Posterior vena cava (tissue), 2 donors: ENCODE measurements at regions not wholly inside any gene's neighbourhood (a gene's known extent, or its start where the extent isn't known, plus 50 kb on each side); places are given as distances from the start of the nearest gene placed in this dataset.

Experiments used
- DNase-seq: peaks from one replicate; pipeline ENCODE4 v3.0.0-alpha.2; 2020; ENCODE audit warnings: low spot score
- intact Hi-C, 2 donors: fragments of 100-400 bp; cut with DNase I; formaldehyde crosslinking; loops; one replicate each; pipeline versions ENCODE4 v1.14.1 to v1.14.2; 2022 to 2023
- donor health status: DM: yes; HTN: yes; CAD: no.
- donor health status: DM: yes; HTN: yes; CAD: no.

DNA sequence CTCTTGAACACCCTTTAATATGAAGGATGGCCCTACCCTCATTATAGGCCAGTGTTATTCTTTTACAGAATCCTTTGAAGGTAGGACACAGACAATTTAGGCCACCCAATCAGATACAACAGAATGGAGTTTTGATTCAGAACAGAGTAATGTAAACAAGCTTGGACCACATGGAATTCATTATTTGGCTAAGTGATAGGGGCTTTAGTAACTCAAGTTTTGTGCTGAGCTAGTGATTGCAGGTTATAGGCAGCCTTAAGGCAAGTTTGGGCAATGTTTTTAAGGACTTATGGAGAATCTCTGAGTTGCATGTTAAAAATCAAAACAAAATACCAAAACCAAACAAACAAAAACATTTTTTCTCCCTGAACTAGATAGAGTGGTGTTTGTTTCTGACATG lies 312.1 kb upstream of the ROBO1 start:
- no peak for DNase-seq
- intact Hi-C loops: no loop called here

DNA sequence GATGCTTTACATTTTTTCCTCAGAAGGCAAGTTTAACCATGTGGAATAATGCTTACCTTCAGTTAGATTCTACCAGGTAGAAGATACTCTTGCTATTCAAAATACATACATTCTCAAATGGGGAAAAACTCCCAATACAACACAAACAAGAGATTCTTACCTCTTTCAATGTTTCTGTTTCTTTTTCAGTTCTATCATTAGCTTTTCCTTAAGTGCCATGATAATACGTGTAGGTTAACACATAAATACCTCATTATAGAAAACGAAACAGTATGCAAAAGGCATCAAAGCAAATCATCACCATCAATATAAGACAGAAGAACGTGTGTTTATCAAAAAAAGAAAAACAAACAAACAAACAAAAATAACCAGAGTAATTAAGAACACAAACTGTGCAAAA lies 300.7 kb upstream of the ROBO1 start:
- DNase-seq: no peak
- intact Hi-C loops: no loop called here

DNA sequence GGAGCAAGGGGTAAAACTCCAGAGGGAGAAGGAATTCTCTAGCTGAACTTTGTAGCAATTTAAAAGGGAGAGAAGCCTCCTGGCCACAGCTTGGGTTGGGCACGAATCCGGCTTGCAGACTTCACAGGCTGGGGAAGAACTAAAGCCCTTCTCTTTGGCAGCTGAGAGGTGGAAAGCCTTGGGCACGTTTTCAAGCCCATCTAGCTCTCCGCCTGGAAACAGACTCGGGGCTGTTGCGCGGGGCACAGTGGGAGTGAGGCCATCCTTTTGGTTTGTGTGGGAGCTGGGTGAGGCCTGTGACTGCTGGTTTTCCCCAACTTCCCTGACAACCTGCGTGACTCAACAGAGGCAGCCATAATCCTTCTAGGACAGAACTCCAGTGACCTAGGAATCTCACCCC lies 295.7 kb upstream of the ROBO1 start:
- no peak for DNase-seq
- intact Hi-C loops: loop anchor here in 1 of 2 donors (5.0 kb wide), 1 partner anchor 576 kb away; no protein-coding TSS in a partner anchor

DNA sequence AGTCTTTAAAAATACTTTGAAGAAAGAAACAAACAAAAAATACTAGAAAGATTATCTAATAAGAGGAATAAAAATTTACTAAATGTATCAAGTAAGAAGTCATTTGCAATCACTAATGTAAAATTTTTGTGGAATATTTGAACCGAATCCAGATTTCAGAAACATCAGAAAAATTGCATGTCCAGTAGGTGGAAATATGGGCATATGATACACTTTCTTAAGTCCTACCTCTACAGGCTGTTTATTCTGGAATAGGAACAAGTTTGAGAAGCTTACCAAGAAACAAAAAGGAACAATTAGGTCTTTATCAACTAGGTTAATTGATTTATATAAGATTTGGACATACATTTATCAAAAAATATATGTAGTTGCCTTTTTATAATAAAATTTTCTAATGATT lies 292.9 kb upstream of the ROBO1 start:
- no peak for DNase-seq
- intact Hi-C loops: loop anchor here in 1 of 2 donors (5.0 kb wide), 1 partner anchor 573 kb away; no protein-coding TSS in a partner anchor

DNA sequence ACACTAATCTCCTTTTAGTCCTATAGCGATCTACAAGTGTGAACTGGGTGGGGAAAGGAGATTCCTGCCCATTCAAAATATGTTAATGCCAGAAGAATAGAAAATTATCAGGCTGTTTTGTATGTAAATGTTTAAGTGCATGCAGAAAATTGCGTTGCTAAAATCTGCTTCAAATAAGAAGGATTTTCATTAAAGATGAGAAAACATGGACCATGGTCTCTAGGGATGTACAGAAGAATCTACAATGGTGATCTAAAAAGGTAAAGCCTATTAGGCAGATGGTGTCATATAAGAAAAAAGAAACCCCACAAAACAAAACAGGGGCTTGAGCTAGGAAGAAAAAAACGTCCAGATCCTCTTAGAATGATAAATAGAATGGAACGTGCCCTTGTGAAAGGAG lies 287.5 kb upstream of the ROBO1 start:
- intact Hi-C loops: no loop called here
- DNase-seq: no peak

DNA sequence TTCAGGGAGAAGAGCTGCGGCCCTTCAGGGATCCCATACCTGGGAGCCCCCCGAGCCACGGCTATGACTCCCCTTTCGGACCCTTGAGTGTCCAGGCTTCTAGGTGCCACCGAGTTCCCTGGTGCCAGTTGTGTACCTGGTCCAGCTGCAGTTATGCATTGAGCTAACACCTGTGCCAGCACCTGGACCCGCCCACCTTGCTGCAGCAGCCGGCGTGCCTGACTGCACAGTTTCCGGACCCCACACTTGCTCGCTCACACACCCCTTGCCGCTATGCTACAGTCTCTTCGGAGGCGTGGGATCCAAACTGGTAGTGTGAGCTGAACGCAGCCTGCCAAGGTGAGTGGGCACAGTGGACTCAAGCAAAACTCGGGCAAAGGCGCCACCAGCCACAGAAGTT lies 284.5 kb upstream of the ROBO1 start:
- no peak for DNase-seq
- intact Hi-C loops: no loop called here

DNA sequence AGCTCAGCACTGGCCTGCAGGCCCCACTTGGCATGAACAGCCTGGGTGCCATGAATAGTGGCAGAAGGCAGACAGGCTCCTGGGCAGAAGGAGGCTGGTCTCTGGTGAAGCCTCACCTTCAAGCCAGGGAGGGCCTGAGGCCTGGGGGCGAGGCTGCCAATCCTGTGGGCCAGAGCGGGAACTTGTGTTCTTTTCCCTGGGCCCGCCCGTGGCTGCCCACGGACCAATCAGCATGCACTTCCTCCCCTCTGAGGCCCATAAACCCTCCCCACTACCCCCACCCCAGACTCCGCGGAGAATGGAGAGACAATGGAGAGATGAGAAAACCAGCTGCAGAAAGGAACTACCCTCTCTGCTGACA lies 283.8 kb upstream of the ROBO1 start:
- no peak for DNase-seq
- intact Hi-C loops: no loop called here

DNA sequence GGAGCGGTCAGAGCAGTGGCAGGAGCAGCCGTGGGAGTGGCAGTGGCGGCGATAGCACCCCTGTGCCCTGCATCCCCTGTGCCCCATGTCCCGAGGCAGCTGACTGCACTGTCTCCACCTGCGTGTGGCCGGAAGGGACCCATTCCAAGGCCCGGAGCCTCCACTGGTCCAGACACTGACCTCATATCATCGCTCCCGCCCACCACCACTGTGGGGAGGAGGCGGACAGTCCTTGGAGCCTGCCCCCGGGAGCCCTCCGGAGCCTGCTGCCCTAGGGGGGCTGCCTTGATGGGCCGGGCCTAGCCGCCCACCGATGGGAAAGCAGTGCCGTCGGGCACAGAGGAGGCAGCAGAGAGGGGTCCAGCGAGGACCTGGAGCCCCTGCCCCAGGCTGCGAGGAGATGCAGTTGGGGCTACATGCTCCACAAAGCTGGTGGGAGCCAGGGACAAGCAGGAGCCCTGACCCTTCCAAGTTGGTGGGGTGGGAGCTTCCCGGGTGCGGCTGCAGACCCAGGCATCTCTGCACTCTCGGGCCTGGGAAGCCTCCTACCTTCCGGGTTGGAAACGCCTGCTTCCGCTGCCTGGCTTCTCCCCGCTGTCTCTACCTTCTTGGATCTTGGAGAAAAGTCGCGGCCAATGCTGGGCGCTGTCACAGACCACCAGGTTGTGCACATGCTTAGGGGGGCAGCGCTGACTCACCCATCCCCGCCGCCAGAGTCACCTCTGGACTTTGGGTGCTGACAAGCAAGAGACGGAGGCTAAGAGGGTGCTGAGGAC lies 283.2 kb upstream of the ROBO1 start:
- intact Hi-C loops: no loop called here
- no peak for DNase-seq

DNA sequence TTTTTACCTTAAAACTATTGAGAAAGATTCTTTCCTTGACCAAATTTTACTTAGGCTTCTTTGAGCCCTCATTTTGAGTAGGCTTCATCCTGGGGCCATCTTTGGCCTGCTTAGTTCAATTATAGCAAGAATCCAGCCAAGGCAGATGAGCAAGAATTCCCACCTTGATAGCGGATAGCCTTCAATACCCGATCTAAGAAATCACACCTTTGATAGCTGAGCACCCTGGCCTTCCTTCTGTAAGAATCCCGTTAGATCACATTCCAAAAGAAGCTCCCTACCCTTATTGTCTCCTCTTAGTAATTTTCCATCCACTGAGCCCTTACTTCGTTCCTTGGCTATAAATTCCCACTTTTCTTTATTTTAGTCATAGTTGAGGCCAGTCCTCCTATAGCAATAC lies 275.4 kb upstream of the ROBO1 start:
- no peak for DNase-seq
- intact Hi-C loops: no loop called here

DNA sequence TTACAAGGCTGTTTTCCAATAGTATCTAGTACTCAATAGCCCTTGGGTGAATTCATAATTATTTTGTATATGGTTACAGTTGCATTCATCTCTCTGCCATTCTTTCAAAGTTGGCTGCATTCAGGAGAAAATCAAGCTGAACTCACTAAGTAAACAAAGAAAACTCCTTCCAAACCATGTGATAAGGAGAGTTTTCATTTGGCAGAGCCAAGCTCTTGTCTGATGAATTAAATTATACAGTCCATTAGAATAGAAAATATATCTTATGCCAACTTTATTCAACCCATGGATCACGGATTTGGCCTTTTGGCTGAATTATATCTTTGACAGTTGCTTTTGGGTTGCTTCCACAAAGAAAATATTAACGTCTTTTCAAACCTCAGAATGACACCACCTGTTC lies 272.3 kb upstream of the ROBO1 start:
- no peak for DNase-seq
- intact Hi-C loops: no loop called here

DNA sequence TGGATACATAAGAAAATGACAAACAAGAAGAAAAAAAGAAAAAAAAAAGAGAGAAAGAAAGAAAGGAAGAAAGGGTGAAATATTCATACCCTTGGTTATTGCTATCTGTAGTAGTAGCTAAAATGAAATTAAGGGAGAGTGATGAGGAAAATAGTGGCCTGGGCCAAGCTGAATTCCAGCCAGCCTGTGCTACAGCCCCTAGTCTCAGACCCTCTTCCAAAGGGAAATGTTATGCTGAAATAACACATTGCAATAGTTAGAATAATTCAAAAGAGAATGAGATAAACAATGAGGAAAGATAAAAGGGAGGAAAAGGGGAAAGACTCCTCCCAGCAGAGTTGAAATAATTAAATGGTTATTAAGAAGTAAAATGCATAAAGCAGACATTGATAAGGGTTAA lies 268.4 kb upstream of the ROBO1 start:
- DNase-seq: no peak
- intact Hi-C loops: no loop called here

DNA sequence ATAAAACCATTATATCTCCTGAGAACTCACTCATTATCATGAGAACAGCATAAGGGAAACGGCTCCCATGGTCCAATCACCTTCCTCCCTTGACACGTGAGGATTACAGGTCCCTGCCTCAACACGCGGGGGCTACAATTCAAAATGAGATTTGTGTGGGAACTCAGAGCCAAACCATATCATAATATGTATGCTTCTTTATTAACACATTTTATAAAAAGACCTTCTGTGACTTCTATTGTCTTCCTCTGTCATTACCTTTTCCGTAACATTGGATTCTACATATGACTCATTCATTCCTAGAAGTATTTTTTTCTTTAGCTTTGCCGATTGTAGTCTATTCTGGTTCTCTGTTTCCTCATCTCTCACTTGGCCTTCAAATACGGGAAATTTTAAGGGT lies 267.2 kb upstream of the ROBO1 start:
- no peak for DNase-seq
- intact Hi-C loops: no loop called here

DNA sequence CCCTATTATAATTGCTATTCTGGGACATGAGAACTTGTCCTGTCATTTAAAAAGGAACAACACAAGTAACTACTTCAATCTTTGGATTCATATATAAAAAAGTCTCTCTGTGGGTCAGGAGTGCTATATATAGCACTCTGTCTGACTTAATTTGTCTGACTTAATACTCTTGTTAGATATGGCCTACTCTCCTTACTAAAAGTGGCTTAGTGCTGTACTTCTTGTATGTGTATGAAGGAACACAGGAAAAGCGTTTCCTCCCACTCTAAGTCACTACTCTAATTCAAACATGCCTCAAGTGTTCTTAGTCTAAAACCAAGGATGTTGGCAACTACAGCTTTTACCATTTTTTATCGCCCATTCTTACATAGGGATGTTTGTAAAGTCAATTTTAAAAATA lies 255.2 kb upstream of the ROBO1 start:
- no peak for DNase-seq
- intact Hi-C loops: no loop called here

DNA sequence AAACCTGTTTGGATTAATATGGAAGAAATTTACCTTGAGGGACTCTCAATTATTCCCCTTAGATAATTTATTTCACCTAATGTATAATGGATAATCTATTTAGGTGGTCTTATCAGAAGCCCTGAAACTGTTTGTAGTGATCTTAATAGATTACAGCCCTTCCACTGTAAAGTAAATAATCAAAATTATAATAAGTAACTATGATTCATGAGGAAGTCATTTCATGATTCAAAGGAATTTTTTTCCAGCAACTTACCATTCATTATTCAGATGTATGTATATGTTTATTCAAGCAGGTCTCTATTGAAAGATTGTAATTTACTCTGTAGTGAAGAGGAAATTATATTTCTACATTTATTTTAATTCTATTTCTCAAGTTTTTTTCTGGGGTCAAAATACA lies 250.6 kb upstream of the ROBO1 start:
- intact Hi-C loops: no loop called here
- no peak for DNase-seq

DNA sequence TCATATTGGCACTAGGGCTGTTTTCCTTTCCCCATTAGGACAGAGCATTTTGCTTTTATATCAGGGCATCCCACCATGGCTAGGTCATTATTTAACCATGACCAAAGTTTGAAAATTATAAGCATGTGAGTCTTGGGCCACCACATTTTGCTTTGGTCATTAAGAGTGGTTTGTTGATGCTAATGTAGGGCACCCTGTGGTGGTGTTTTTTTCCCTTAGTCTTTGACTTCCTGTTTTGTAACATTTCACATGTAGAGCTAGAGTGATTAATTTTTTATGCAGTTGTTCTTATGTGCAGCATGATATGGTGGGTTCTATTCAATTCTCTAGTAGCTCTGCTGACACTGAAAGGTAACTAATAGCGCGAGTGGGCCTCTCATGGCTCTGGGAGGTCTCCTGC lies 249.6 kb upstream of the ROBO1 start:
- DNase-seq: no peak
- intact Hi-C loops: no loop called here

DNA sequence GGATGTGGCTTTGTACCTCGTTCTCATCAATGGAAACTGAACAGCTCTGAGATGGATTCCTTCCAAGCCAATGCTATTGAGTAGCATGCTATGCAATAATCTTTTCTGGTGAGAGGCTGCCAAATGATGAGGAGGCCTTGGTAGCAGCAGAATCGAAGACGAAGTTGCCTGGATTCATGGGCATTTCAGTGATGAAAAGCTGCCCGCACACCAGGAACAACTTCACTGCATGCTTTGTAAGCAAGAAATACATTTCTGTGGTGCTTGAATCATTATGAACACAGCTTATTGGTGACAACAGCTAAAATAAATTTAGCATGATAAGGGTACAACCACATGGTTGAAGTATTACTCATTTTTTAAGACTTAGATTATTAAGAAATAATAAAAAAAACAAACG lies 246.8 kb upstream of the ROBO1 start:
- intact Hi-C loops: no loop called here
- DNase-seq: no peak

DNA sequence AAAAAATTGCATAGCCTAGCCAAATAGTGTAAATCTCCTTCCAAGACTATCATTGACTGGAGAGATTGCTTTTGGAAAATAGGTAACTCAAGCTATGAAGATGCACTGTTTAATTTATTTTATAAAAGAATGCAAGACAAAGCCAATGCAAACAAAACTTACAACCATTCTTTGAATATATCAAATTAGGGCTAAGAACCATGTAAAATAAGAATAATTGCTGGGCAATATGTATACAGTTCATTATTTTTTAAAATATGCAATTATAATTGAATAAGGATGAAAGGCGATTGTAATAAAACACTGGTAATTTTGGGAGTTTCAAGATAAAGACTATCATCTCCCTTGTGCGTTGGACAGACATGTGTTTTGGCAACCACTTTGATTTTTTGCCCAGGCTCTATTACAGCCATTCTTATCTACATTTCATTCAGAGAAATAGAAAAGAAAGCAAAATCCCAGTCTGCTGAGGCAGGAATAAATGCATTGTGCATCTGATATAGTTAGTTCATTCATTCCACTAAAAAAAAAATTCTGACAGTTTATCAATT lies 242.3 kb upstream of the ROBO1 start:
- intact Hi-C loops: no loop called here
- DNase-seq: no peak

DNA sequence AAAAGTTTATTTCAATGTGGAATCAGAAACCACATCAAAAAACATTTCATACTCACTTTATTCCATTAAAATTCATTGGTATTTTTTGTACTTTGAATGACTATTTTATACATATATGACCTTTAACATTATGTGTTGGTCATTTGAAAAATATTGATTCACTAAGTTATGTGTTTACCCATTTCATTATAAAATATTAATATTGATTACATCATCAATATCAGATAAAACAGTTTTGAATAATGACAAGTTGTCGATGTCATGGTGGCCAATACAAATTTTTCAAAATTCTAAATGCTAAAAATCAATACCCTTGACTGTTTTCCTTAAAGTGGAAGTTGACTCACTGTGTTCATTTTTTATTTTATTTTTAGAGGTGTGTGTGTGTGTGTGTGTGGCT lies 239.7 kb upstream of the ROBO1 start:
- DNase-seq: no peak
- intact Hi-C loops: no loop called here

DNA sequence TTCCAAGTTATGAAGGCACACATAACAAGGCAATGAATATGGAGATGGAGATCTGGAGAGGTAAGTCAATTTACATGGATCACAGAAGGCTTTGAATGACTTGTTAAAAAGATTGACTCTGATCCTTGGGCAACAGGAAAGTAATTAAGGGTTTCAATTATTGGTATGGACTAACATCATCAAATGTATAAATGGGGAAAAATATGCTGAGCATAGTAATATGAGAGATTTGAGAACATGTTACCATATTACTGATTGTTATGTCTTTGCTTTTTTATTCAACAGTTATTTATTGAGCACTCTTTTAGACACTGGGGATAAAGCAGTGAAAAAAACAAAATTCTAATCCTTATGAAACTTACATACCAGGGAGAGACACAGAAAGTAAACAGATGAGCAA lies 238.5 kb upstream of the ROBO1 start:
- intact Hi-C loops: no loop called here
- no peak for DNase-seq

DNA sequence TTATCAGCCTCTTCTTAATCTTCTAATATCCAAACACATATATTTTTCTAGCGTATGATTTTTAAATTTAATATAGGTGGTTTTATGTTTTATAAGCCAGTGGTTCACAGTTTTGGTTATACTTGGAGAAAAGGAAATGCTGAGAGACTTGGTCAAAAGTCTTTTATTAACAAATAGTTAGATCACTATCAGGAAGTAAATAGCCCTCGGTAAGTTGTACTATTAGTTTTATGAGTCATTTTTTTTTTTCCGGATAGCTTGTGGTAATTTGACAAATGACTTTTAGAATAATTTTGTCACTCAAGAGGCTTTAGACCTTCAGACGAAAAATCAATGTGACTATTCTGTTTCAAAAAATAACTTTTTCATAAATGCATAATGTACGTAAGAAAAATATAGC lies 232.2 kb upstream of the ROBO1 start:
- no peak for DNase-seq
- intact Hi-C loops: no loop called here

DNA sequence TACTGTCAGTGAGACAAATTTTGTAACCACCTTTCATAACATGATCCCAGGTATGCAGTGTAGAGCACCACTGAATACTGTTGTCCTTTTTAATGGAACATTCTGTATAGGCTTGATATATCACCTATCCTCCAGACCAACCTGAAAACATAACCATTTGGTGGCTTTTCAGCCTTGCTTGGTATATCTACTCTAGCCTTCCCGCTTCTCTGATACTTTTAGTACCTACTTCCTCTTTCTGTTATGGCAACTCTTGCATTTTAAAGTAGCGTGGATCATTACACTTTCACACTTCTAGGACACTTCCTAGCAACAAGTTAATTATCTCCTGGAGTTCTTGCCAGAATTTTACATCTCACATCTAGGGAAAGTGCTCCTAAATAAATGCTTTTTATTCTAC lies 226.6 kb upstream of the ROBO1 start:
- DNase-seq: no peak
- intact Hi-C loops: no loop called here

DNA sequence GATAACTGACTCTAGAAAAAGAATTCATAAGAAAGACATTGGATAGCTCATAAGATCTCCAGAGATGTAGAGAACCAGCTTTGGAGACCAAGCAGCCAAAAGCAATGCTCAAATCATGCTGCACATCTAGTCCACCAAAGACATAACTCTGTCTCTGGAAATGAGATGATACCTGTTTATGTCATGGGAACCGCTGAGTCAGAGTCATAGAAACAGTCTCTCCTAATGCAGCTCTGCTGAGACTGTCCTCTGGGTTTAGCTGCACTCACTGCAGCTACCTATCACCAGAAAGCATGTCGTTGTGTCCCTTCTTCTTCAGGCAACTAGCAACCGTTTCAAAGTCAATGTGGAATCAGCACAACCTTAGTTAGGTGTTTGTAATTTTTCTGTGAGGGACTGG lies 218.5 kb upstream of the ROBO1 start:
- DNase-seq: no peak
- intact Hi-C loops: no loop called here
